ENCODE measurements at regions not wholly inside any gene's neighbourhood (a gene's known extent, or its start where the extent isn't known, plus 50 kb on each side); places are given as distances from the start of the nearest gene placed in this dataset.

- TF ChIP-seq CTCF (IDR thresholded peaks at IDR 0.05; ENCODE audit: low read depth, low read length, missing control alignments), result no peak
- DNase-seq (ENCODE audit: low read depth), result no peak
- H3K4me3 ChIP-seq (ENCODE audit: low read depth, low read length), result no peak overlapping the region
- in situ Hi-C loops (cut with HindIII; ENCODE audit: low sequenced_read_pairs), result no loop called here
These were observed 140.8 kb downstream of the DDX1 start for GRCh38 chr2:15732341-15733077.

DNA sequence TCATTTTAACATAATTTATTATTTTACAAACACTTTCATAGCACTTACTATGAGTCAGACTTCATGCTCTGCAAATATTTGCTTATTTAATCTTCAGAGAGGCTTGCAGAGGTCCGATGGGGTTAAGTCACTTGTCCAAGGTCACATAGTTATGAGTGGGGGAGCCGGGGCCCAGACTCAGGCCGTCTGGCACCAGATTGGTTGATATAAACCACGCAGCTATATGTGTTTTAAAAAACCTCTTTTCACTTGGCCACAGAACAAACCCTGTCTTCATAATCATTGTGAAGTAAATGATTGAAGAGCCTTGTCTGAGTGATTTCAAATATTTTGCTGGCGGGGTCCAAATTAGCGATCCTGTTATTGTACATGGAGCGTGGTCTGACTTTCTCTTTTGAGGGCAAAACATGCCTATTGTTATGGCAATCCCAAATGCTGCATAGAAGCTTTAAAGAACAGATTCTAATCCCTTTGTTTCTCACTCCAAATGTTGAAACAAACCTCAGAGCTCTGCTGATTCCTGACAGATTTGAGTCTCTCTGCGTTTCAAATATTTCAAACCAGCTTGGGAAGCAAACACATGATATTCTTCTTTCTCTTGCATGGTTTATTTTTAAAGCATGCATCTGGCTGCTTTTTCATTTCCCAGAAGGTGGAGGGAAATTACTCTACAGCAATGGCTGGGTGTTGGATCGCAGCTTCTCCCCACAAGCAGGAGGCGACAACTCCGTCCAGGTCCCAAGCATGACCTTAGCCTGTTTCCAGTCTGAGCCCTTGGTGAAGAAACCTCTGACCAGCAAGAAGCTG is 142.4 kb downstream of the DDX1 start:
- no peak for DNase-seq (ENCODE audit: low read depth)
- in situ Hi-C loops (cut with HindIII; ENCODE audit: low sequenced_read_pairs), result no loop called here
- H3K4me3 ChIP-seq (ENCODE audit: low read depth, low read length), result no peak overlapping the region
- no peak for TF ChIP-seq CTCF (IDR thresholded peaks at IDR 0.05; ENCODE audit: low read depth, low read length, missing control alignments)

GRCh38 chr2:15734674-15735483 is 143.2 kb downstream of the DDX1 start:
- in situ Hi-C loops (cut with HindIII; ENCODE audit: low sequenced_read_pairs), result no loop called here
- DNase-seq (ENCODE audit: low read depth), result no peak
- TF ChIP-seq CTCF (IDR thresholded peaks at IDR 0.05; ENCODE audit: low read depth, low read length, missing control alignments), result no peak
- no peak overlapping the region for H3K4me3 ChIP-seq (ENCODE audit: low read depth, low read length)

DNA sequence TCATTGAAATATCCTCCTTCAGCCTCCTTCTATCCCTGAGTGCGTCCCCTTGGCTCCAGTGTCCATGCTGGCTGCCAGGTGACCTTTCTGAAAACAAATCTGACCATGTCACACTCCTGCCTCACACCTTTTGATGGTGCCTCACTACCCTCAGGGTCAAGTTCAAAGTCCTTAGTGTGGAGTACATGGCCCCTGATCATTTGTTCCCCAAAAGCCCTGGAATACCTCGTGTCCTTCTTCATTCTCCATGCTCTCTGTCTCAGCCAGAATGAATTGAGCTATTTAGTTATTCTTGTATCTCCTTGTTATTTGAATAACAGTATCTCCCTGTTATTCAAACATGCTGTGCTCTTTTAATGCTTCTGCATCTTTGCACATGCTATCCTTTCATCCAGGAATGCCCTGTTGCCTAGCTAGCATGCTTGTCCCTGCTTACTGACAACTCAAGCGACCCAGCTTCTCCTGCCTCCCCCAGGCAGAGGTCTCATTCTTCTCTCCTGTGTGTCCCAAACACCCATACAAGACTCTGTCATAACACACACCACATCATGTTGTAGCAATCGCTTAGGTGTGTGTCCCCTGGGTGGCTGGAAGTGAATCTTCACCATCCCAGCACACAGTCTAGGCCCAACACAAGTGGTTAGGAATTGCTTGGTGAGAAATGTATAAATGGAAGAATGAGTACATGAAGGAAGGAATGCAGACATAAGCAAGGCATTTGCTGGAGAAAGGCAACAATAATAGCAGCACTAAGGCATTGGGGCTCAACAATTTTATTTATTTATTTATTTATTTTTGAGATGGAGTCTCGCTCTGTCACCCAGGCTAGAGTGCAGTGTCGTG is 144.0 kb downstream of the DDX1 start:
- in situ Hi-C loops (cut with HindIII; ENCODE audit: low sequenced_read_pairs), result no loop called here
- no peak for DNase-seq (ENCODE audit: low read depth)
- no peak for TF ChIP-seq CTCF (IDR thresholded peaks at IDR 0.05; ENCODE audit: low read depth, low read length, missing control alignments)
- no peak overlapping the region for H3K4me3 ChIP-seq (ENCODE audit: low read depth, low read length)

DNA sequence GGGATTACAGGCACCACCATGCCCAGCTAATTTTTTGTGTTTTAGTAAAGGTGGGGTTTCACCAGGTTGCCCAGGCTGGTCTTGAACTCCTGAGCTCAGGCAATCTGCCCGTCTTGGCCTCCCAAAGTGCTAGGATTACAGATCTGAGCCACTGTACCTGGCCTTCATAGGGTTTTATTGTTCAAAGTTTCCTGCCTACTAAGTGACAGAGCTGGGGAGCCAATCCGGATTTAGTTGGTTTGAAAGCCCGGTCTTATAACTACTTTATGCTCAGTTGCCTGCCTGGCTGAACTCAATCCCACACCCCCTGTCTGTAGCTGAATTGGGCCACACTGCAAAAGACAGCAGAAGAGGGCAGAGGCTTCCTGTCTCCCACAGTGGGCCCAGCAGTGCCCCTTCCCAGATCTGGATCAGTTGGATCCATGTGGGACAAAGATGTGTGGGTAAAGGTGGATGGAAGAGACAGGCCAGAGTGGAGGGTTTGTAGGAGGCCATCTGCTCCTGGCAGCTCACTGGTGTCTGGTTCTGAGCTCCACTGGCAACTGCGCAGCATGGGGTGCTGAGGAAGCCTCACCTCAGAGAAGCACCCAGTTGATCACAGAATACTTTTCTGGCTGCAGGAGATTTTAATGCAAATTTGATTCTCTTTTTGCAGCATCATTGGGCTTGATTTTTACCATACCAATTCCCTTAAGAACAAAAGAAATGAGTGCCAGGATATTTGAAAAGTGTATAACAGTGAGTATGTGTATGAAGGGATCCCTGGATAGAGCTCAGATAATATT is 144.9 kb downstream of the DDX1 start:
- no peak for DNase-seq (ENCODE audit: low read depth)
- TF ChIP-seq CTCF (IDR thresholded peaks at IDR 0.05; ENCODE audit: low read depth, low read length, missing control alignments), result no peak
- no peak overlapping the region for H3K4me3 ChIP-seq (ENCODE audit: low read depth, low read length)
- in situ Hi-C loops (cut with HindIII; ENCODE audit: low sequenced_read_pairs), result no loop called here

Measured in astrocyte of the cerebellum (primary cell).